NT2/D1 (cell line): ENCODE measurements at regions not wholly inside any gene's neighbourhood (a gene's known extent, or its start where the extent isn't known, plus 50 kb on each side); places are given as distances from the start of the nearest gene placed in this dataset.

Experiments used
- SUZ12 ChIP-seq: IDR thresholded peaks from 2 replicates; pipeline ENCODE4 v1.6.1; 2011; ENCODE audit not compliant: insufficient read length, insufficient read depth; ENCODE audit errors: extremely low read depth
- YY1 ChIP-seq: IDR thresholded peaks from 2 replicates; pipeline ENCODE4 v1.6.1; 2011; ENCODE audit not compliant: insufficient read length, insufficient read depth
- ZNF274 ChIP-seq: IDR thresholded peaks from 2 replicates; pipeline ENCODE4 v1.6.1; 2011; ENCODE audit warnings: mild to moderate bottlenecking, low read depth, low read length

DNA sequence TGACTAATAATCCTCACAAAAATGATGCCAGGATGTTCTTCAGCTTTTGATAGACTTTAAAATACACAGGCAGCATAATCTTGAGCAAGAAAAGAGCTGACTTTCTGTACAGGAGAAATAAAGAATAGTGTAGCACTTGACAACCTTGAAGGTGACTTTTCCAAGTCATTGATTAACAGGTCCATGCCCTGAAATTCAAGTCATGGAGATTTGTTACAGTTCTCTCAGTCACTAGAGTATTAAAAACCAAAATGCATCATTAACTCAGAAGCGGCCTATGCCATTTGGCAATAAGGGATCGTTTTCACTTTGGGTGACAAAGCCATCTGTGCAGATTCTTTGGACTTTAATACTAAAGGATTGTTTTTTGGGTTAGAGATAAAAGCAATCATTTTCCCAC, 692.7 kb upstream of the SGO1 start:
- no peak for TF ChIP-seq SUZ12
- TF ChIP-seq ZNF274, result no peak
- TF ChIP-seq YY1, result no peak
